Osteocyte (in vitro differentiated cells): ENCODE measurements at regions not wholly inside any gene's neighbourhood (a gene's known extent, or its start where the extent isn't known, plus 50 kb on each side); places are given as distances from the start of the nearest gene placed in this dataset.

ENCODE experiments used
- DNase-seq: peaks from one replicate; pipeline ENCODE4 v3.0.0; 2021; ENCODE audit warnings: mixed read lengths; ENCODE audit not compliant: unreplicated experiment; ENCODE audit errors: extremely low spot score
- H3K27ac Mint-ChIP-seq: one replicate; pipeline ENCODE4 v1.8.0; 2021; ENCODE audit warnings: mild to moderate bottlenecking, mixed read lengths; ENCODE audit not compliant: unreplicated experiment
- H3K27me3 Mint-ChIP-seq: one replicate; pipeline ENCODE4 v1.8.0; 2021; ENCODE audit warnings: mixed read lengths; ENCODE audit not compliant: unreplicated experiment
- H3K36me3 Mint-ChIP-seq: one replicate; pipeline ENCODE4 v1.8.0; 2021; ENCODE audit warnings: mixed read lengths; ENCODE audit not compliant: unreplicated experiment
- H3K4me1 Mint-ChIP-seq: one replicate; pipeline ENCODE4 v1.8.0; 2021; ENCODE audit warnings: mixed read lengths; ENCODE audit not compliant: unreplicated experiment
- H3K4me3 Mint-ChIP-seq: one replicate; pipeline ENCODE4 v1.8.0; 2021; ENCODE audit warnings: mild to moderate bottlenecking, moderate library complexity, mixed read lengths; ENCODE audit not compliant: unreplicated experiment
- H3K9me3 Mint-ChIP-seq: one replicate; pipeline ENCODE4 v1.8.0; 2021; ENCODE audit warnings: mixed read lengths; ENCODE audit not compliant: unreplicated experiment
- TF ChIP-seq, protein P1 (sequence below): fragments of 200-600 bp; sonication (generic); IDR thresholded peaks from 2 replicates; pipeline ENCODE4 v1.5.0; 2021; ENCODE audit warnings: antibody characterized with exemption, mild to moderate bottlenecking, moderate library complexity

DNA sequence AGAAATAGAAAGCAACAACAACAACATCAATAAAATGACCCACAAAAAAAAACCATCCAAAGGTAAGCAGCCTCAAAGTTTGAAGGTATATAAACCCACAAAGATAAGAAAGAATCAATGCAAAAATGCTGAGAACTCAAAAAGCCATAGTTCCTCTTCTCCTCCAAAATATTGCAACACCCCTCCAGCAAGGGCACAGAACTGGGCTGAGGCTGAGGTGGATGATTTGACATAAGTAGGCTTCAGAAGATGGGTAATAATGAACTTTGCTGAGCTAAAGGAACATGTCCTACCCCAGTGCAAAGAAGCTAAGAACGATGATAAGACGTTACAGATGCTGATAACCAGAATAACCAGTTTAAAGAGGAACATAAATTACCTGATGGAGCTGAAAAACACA lies 188.8 kb upstream of the BTBD3 start:
- TF ChIP-seq, protein P1, sequence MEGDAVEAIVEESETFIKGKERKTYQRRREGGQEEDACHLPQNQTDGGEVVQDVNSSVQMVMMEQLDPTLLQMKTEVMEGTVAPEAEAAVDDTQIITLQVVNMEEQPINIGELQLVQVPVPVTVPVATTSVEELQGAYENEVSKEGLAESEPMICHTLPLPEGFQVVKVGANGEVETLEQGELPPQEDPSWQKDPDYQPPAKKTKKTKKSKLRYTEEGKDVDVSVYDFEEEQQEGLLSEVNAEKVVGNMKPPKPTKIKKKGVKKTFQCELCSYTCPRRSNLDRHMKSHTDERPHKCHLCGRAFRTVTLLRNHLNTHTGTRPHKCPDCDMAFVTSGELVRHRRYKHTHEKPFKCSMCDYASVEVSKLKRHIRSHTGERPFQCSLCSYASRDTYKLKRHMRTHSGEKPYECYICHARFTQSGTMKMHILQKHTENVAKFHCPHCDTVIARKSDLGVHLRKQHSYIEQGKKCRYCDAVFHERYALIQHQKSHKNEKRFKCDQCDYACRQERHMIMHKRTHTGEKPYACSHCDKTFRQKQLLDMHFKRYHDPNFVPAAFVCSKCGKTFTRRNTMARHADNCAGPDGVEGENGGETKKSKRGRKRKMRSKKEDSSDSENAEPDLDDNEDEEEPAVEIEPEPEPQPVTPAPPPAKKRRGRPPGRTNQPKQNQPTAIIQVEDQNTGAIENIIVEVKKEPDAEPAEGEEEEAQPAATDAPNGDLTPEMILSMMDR: no peak
- no peak overlapping the region for H3K4me3 Mint-ChIP-seq
- no peaks in the 10 kb centered on the region for H3K36me3 Mint-ChIP-seq
- H3K27me3 Mint-ChIP-seq: no peaks in the 10 kb centered on the region
- H3K9me3 Mint-ChIP-seq: peaks cover 9% of the 10 kb centered on the region
- H3K4me1 Mint-ChIP-seq: peaks cover 11% of the 10 kb centered on the region
- H3K27ac Mint-ChIP-seq: no peak overlapping the region
- DNase-seq: no peak

- Mint-ChIP-seq H3K4me1 (peaks cover 11% of the 10 kb centered on the region), H3K27me3 (no peaks in the 10 kb centered on the region), H3K27ac (no peak overlapping the region), H3K36me3 (no peaks in the 10 kb centered on the region), H3K4me3 (no peak overlapping the region), H3K9me3 (peaks cover 9% of the 10 kb centered on the region)
- TF ChIP-seq, protein P1: no peak
- no peak for DNase-seq
Measured at GRCh38 chr20:11729806-11730205, 187.9 kb upstream of the BTBD3 start.

- Mint-ChIP-seq H3K9me3 (peaks cover 9% of the 10 kb centered on the region), H3K36me3 (no peaks in the 10 kb centered on the region), H3K27me3 (no peaks in the 10 kb centered on the region), H3K4me3 (no peak overlapping the region), H3K4me1 (no peaks in the 10 kb centered on the region), H3K27ac (no peak overlapping the region)
- no peak for DNase-seq
- TF ChIP-seq, protein P1: no peak
Measured at GRCh38 chr20:11734431-11734830, 183.3 kb upstream of the BTBD3 start.

DNA sequence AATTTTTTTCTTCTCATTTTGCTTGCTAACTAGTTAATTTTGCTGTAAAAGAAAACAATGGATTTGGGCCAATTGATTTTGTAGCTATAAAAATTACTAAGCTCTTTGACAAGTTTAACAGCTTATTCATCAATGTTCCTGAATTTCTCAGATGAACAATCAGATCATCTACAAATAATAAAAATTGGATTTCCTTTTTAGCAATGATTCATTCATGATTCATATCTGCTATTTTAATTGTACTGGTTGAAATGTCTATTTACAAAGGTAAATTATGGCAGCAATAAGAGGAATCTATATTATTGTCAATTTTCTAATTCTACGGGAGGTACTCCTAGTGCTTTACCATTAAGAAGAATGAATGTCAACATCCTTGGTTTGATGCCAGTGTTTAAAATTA lies 178.8 kb upstream of the BTBD3 start:
- Mint-ChIP-seq H3K9me3 (no peaks in the 10 kb centered on the region), H3K4me3 (no peak overlapping the region)
- TF ChIP-seq, protein P1: no peak

DNA sequence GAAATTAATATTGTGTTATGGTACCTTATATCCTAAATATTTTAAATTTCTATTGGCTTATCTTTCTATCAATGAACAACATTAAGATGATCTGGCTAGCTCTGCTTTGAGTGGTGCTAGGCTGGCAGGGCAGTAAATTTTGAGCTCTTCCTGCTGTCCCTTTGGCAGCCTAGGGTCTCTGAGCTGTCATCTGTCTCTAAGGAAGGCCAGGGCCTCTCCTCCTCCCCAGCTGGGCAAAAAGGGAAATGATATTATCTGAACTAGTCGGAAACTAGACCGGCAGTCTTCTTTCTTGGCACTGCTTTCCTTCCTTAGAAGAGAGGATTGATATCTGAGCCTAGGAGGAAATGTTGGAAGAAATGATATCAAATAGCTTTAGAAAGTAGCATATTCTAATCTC lies 176.7 kb upstream of the BTBD3 start:
- Mint-ChIP-seq H3K4me3 (no peak overlapping the region), H3K4me1 (no peaks in the 10 kb centered on the region), H3K27ac (no peak overlapping the region), H3K9me3 (no peaks in the 10 kb centered on the region), H3K27me3 (peaks cover 9% of the 10 kb centered on the region), H3K36me3 (no peaks in the 10 kb centered on the region)
- DNase-seq: no peak
- TF ChIP-seq, protein P1: no peak

More for the DNA sequence above, 178.8 kb upstream of the BTBD3 start:
- H3K4me1 Mint-ChIP-seq: no peaks in the 10 kb centered on the region
- H3K27me3 Mint-ChIP-seq: peaks cover 9% of the 10 kb centered on the region
- DNase-seq: no peak
- no peaks in the 10 kb centered on the region for H3K36me3 Mint-ChIP-seq
- H3K27ac Mint-ChIP-seq: no peak overlapping the region
